ENCODE measurements at regions not wholly inside any gene's neighbourhood (a gene's known extent, or its start where the extent isn't known, plus 50 kb on each side); places are given as distances from the start of the nearest gene placed in this dataset.

- Histone ChIP-seq H3K4me1 (ENCODE audit: low read length) (peaks cover 37% of the 10 kb centered on the region), H3K4me3 (ENCODE audit: low read length) (no peak overlapping the region), H4K20me1 (ENCODE audit: insufficient read depth, low read length) (no peaks in the 10 kb centered on the region), H3K9ac (ENCODE audit: low read length) (no peak overlapping the region), H3K9me3 (ENCODE audit: insufficient read depth, low read length) (no peaks in the 10 kb centered on the region), H3K79me2 (ENCODE audit: low read length) (no peaks in the 10 kb centered on the region), H3K4me2 (ENCODE audit: low read length) (peak overlapping the region; percentile 19), H3K36me3 (replicated peaks; ENCODE audit: low read depth, low read length) (peaks cover 6% of the 10 kb centered on the region), H2AFZ (ENCODE audit: low read depth, low read length) (no peak overlapping the region), H3K27ac (ENCODE audit: low read length) (no peak overlapping the region), H3K27me3 (ENCODE audit: low read depth, low read length) (peaks cover 26% of the 10 kb centered on the region)
- TF ChIP-seq EZH2phosphoT487 (IDR thresholded peaks at IDR 0.05; ENCODE audit: low read depth) (no peak), CTCF (IDR thresholded peaks at IDR 0.05; ENCODE audit: low read depth, low read length) (no peak)
These were observed 166.7 kb upstream of the THBS1 start for GRCh38 chr15:39414201-39414600.

- Histone ChIP-seq H4K20me1 (ENCODE audit: insufficient read depth, low read length) (no peaks in the 10 kb centered on the region), H3K9ac (ENCODE audit: low read length) (no peak overlapping the region), H3K9me3 (ENCODE audit: insufficient read depth, low read length) (no peaks in the 10 kb centered on the region), H3K27me3 (ENCODE audit: low read depth, low read length) (peaks cover 15% of the 10 kb centered on the region), H2AFZ (ENCODE audit: low read depth, low read length) (no peak overlapping the region), H3K4me2 (ENCODE audit: low read length) (no peak overlapping the region), H3K36me3 (replicated peaks; ENCODE audit: low read depth, low read length) (peaks cover 6% of the 10 kb centered on the region), H3K79me2 (ENCODE audit: low read length) (no peaks in the 10 kb centered on the region), H3K4me1 (ENCODE audit: low read length) (peaks cover 37% of the 10 kb centered on the region), H3K27ac (ENCODE audit: low read length) (no peak overlapping the region), H3K4me3 (ENCODE audit: low read length) (no peak overlapping the region)
- TF ChIP-seq CTCF (IDR thresholded peaks at IDR 0.05; ENCODE audit: low read depth, low read length) (no peak), EZH2phosphoT487 (IDR thresholded peaks at IDR 0.05; ENCODE audit: low read depth) (no peak)
These were observed 165.2 kb upstream of the THBS1 start for GRCh38 chr15:39415634-39416033.

- Histone ChIP-seq H2AFZ (ENCODE audit: low read depth, low read length) (no peak overlapping the region), H3K79me2 (ENCODE audit: low read length) (no peaks in the 10 kb centered on the region), H3K27ac (ENCODE audit: low read length) (no peak overlapping the region), H3K9ac (ENCODE audit: low read length) (no peak overlapping the region), H3K4me2 (ENCODE audit: low read length) (no peak overlapping the region), H3K27me3 (ENCODE audit: low read depth, low read length) (peaks cover 15% of the 10 kb centered on the region), H3K9me3 (ENCODE audit: insufficient read depth, low read length) (no peaks in the 10 kb centered on the region), H3K4me1 (ENCODE audit: low read length) (peaks cover 34% of the 10 kb centered on the region), H3K4me3 (ENCODE audit: low read length) (no peak overlapping the region), H4K20me1 (ENCODE audit: insufficient read depth, low read length) (no peaks in the 10 kb centered on the region), H3K36me3 (replicated peaks; ENCODE audit: low read depth, low read length) (peaks cover 6% of the 10 kb centered on the region)
- TF ChIP-seq CTCF (IDR thresholded peaks at IDR 0.05; ENCODE audit: low read depth, low read length): no peak
- no peak for TF ChIP-seq EZH2phosphoT487 (IDR thresholded peaks at IDR 0.05; ENCODE audit: low read depth)
These were observed 164.6 kb upstream of the THBS1 start for GRCh38 chr15:39416258-39416657.

GRCh38 chr15:39417366-39418134 lies 163.3 kb upstream of the THBS1 start:
- H3K4me3 ChIP-seq (ENCODE audit: low read length): no peak overlapping the region
- H3K27me3 ChIP-seq (ENCODE audit: low read depth, low read length): peaks cover 13% of the 10 kb centered on the region
- no peak overlapping the region for H3K9ac ChIP-seq (ENCODE audit: low read length)
- H2AFZ ChIP-seq (ENCODE audit: low read depth, low read length): no peak overlapping the region
- H4K20me1 ChIP-seq (ENCODE audit: insufficient read depth, low read length): no peaks in the 10 kb centered on the region
- no peak overlapping the region for H3K4me2 ChIP-seq (ENCODE audit: low read length)
- peaks cover 6% of the 10 kb centered on the region for H3K36me3 ChIP-seq (replicated peaks; ENCODE audit: low read depth, low read length)
- H3K27ac ChIP-seq (ENCODE audit: low read length): no peak overlapping the region
- no peaks in the 10 kb centered on the region for H3K79me2 ChIP-seq (ENCODE audit: low read length)
- H3K9me3 ChIP-seq (ENCODE audit: insufficient read depth, low read length): no peaks in the 10 kb centered on the region
- H3K4me1 ChIP-seq (ENCODE audit: low read length): peaks cover 21% of the 10 kb centered on the region
- TF ChIP-seq EZH2phosphoT487 (IDR thresholded peaks at IDR 0.05; ENCODE audit: low read depth) (no peak), CTCF (IDR thresholded peaks at IDR 0.05; ENCODE audit: low read depth, low read length) (no peak)

Measured in OCI-LY3 (cell line).